HG02884 (cell line): ENCODE measurements at regions not wholly inside any gene's neighbourhood (a gene's known extent, or its start where the extent isn't known, plus 50 kb on each side); places are given as distances from the start of the nearest gene placed in this dataset.
"Not testable (repeated sequence)": the region's sequence is repeated elsewhere in the genome, so short reads cannot be mapped to it uniquely, and the experiment has no call there.

Source experiments
- ATAC-seq: cut with Tn5 transposase; IDR thresholded peaks from one replicate; pipeline ENCODE4 v1.9.1; 2021; ENCODE audit warnings: mild to moderate bottlenecking, moderate library complexity; ENCODE audit not compliant: unreplicated experiment

DNA sequence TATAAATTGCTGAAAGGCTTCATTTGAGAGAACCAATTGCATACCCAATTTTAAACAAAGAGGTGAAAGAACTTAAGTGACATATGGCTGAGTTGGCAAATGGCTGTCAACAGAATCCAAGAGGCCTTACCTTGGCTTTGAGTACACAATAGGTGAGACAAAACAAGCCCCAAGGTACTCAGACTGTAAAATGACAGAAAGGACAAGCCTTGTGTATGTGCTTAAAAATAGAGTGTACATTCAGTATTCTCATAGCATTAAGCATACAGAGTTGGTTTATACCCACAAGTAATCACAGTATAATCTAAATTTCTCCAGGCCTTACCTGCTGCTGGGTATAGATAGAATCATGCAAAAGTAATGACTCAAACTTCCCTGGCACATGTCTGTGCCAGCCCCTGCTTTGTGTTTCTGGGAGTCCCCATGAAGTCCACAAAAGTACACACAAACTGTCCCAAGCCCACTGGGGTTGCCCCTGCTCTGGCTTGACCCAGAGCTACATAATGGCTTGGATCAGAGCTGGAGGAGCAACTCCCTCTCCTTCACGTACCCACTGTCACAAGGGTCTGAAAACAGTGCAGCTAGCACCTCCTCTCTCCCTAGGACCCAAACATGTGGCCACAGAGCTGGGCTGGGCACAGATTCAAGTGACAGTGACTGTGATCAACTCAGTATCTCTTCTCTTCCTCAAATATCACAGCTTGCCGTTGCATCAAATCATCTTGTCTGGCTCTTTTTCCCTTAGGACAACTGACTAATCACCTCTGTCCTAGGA is 250.8 kb downstream of the ENC1 start:
- no peak for ATAC-seq

DNA sequence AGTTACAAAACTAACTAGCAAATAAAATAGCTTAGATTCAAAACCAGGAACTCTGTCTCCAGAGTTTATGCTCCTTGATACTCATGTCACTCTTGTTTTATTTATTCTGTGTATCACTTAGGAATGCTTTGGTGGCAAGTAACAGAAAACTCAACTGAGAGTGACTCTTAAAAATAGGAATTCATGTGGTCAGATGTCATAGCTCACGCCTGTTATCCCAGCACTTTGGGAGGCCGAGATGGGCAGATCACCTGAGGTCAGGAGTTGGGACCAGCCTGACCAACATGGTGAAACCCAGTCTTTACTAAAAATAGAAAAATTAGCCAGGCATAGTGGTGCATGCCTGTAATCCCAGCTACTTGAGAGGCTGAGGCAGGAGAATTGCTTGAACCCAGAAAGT is 252.1 kb downstream of the ENC1 start:
- ATAC-seq: not testable (repeated sequence)

DNA sequence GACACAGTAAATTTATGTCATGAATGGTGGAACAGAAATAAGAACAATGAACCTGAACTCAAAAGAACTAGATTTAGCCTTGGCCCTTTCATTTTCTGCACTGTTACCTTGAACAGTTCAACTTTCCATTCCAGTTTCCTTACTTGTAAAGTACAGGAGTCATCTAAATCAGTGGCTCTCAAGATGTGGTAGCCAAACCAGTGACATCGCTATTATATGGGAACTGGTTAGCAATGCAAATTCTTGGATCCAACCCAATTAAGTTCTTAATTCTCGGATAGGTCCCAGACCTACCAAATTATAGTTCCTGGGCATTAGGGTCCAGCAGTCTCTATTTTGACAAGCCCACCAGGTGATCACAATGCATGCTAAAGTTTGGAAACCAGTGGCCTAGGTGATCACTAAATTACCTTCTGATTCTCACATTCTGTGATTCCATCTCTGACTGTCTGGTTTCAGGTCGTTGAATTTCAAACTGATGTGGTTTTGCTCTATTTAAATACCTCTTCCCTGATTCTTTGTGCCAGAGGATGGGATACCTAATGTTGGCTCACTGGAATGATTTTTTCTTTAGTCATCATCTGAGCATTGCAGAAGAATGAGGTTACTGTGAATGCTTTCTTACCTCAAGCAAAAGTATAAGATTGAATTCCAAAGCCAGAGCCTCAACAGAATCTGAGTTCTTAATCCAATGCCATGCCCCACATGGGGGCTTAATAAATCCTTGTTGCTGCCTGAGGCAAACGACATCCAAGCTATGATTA is 253.8 kb downstream of the ENC1 start:
- ATAC-seq: no peak

DNA sequence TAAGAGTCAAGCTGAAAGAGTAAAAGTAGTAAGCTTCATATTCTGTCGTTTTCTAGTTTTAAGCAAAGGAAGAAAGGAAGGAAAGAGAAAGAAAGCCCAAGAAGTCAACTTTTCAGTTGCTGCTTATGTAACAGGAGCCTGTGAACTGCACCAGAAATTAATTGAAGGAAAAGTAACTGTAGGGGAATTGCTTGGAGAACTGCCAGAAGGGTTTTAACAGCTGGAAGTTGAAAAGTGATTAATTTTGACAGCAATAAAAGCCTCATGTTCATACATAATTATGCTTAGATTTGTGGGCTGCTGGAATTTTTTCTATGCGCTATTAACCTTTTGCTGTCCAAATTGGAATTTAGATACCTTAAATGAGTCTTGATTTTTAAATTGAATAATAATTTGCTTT is 255.7 kb downstream of the ENC1 start:
- ATAC-seq: no peak

DNA sequence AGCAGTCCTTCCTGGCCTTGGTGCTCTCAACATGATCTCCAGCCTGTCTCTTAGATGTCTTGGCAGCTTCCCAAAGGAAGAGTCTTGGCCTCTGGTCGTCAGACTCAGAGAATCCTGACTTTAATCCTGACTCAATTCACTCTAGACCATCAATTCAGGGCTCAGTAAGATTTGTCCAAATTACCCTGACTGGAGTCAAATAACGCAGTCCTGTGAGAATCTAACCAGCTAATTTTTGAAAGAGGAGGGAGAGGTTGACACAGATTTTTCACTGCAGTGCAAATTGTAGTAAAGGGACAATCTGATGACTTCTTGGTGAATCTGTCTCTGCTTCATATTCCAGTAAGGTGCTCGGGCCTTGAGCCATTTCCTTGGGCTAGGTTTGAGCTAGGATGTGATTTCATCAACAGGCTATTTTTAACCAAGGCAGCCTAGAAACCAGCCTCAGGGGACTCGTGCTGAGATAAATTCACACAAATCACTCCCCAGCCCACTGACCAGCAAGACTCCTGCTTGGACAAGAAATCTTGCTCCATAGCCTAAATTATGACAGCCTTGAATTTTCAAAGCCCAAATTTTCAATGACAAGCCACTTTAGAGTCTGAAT is 257.4 kb downstream of the ENC1 start:
- no peak for ATAC-seq

DNA sequence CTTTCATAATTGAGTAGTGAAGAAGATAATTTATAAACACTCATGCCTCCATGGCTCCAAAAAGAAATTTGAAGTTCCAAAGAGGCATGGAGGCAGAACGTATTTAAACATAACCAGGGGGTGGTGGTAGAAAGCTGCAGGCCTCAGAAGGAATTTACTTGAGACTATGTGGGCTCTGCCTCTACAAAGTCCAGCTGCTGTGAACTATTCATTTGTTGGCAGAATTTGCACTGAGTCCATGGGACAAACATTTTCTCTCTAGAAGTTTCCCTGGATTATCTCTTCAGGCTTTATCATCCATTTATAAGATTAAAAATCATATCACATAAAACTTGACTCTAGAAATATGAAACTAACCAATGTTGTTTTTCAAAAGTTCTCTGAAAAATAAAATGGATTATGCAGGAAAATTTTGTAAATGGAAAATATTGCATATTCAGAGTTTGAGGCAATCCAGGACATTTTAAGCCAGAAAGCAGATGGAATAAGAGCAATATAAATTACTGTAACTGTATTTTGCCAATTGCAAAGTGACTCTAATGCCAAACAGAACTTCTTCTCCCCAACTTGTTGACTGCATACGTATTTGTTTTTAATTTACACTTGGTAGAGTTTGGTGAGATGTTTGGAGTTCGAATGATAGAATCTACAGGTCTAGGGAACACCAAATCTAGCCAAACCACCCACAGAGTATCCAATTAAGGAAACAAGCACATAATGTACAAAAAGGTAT is 258.2 kb downstream of the ENC1 start:
- ATAC-seq: no peak

DNA sequence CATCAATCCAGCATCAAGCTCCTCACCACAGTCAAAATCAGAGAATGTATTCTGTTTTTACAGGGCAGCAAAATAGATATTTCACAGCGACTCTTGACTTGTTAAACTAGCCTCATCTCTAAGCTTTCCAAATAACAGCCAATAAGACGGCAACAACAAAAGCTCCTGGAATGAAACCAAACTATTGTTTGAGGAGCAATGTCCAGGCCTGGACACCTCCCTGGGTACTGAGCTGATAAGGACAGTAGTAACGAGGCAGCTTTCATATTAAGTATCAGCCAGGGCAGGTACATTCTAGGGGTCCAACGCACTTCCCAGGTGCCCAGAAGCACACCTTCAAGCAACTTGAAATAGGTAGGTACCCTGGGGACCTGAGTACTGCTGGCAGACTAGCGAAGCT is 260.3 kb downstream of the ENC1 start:
- ATAC-seq: no peak

DNA sequence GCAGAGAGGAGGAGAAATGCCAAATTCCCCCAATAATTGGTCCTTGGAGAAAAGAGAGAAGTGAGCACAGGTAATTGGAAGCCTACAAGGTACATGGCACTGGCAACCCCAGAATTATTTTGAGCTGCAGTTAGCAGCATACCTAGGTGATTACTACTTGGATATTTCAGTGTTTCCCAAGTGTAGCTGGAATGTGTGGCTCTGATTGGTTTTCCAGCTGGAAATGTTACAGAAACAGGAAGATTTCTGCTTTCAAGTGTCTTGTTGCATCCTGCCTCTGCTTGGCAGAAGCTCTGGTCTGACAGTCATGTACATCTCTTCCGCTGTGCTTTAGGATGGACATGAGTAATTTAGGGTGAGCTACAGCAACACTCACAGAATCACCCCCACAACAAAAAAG is 262.1 kb downstream of the ENC1 start:
- no peak for ATAC-seq

DNA sequence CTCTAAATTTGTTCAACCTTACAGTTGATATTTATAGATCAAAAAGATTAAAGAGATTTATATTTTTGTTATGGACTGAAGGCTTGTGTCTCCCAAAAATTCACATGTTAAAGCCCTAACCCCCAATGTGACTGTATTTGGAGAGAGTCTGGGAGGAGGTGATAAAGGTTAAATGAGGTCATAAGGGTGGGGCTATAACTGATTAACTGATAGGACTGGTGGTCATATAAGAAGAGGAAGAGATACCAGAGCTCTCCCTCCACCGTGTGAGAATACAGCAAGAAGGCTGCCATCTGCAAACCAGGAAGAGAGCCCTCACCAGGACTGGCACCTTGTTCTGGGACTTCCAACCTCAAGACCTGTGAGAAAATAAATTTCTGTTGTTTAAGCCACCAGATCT is 264.3 kb downstream of the ENC1 start:
- ATAC-seq: no peak

DNA sequence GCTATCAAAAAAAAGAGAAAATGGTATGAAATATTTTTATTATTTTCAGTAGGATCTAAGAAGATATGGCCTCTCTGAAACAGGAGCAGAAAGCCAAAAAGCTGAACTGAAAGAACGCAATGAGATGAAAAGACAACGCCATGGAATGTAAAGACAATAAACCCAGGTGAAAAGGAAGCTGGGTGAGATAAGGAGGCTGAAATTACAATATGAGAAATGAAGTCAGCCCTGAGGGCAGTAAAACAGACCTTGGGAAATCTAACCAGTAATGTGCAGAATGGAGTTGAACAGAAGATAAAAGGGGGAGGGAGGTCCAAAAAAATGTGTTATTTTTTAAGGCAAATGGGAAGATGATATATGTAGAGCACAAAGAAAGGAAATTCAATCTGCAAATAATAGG is 265.3 kb downstream of the ENC1 start:
- ATAC-seq: no peak

DNA sequence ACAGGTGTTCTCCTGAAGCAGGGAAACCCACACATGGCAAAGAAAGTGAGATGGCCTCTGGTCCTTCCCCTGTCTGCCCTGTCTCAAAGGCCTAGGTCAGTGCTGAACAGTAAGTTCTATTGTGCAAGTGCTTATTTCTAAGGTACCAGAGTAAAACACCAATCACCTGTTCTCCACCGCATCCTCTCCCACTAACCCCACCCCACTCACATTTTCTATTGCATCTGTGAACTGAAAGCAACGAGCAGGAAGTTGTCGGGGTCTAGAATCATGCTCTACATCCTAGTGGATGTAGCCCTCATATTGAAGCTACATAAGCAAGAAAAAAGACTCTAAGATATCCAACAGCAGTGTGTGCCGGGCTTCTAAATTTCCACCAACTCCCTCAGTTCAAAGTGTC is 265.9 kb downstream of the ENC1 start:
- ATAC-seq: no peak

DNA sequence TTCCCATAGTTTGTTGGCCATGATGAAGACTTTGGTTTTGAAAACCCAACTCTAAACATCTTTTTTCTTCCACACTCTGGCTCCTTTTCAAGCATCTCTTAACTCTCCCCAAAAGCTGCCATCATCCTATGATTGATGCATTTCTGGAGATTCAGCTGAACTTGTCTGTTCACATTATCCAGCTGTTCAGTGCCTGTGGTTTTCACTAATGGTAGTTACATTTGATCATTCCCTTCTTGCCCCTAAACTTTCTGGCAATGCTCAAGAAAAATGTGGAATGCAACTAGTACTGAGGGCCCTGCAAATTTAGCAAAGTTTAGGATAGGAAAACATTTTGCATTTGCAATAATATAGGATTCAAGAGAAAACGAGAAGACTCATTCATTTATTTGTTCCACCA is 267.5 kb downstream of the ENC1 start:
- no peak for ATAC-seq

DNA sequence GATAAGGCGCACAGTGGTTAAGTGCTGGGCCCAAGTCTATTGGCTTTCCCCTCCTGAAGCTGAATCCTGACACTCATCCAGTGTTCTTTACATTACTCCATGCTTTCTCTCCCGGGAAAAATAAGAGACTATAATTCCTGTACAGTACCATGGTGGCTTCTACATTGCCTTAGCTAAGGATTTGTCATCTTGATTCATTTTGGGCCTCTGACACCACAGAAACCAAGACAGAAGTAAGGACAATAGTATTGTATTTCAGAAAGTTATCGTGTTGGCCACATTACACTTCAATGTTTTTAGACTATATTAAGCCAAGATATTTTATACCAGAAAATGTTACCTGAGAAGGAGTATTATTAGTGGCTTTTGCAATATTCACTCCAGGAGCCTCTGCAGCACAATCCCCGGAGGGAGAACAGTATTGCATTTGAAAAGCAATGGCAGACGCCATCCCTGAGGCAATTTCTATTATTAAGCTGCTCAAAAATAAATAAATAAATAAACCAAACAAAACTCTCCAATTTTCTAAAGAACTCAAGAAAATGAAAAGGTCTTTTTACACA is 267.9 kb downstream of the ENC1 start:
- no peak for ATAC-seq

DNA sequence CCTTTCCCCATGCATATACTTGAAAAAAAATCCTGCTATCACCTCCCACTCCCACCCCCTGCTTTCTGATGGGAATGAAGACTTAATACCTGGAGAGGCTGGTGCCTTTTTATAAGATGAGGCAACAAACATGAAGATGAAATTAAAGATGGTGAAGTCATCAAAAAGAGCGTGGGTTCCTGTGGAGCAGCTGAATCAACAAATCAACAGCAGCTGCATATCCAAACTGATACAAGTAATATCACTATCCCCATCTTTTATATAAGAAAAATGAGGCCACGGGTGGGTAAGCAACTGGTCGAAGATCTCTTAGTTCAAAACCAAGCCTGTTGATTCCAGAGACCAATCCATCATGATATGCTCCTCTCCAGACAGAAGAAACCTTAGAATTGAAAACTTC is 268.5 kb downstream of the ENC1 start:
- ATAC-seq: no peak

DNA sequence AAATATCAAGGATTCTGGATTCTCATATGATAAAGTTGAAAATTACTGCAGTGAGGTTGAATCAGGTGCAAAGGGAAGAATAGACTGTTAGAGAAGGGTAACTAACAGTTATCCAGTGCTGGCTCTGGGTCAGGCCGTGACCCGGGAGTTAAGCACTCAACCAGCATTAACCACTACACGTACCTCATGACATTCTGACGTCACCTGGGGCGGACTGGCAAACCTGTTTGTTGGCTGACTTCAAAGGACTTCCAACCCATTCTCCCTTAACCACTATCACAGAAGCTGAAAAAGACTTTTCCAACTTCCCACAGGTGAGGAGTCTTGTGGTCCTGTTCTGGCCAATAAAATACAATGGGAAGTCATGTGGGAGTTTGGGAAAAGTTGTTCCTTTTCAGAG is 268.9 kb downstream of the ENC1 start:
- no peak for ATAC-seq

DNA sequence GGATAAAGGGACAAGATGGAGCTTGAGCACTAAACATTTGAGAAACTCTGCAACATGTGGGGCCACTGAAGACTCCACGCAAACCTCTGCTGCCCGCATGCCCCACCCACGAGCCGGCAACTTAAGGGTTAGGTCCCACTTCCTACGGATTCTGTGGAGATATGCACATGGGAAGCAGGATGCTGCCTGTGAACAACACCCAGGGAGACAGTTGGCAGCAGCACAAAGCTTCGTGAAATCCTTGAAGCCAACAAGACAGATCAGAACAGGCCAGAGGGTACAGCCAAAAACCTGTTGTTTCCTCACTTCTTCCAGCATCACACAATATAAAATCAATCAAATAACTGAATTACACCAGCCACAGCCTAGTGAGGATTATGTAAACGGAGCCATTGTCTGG is 270.4 kb downstream of the ENC1 start:
- no peak for ATAC-seq

DNA sequence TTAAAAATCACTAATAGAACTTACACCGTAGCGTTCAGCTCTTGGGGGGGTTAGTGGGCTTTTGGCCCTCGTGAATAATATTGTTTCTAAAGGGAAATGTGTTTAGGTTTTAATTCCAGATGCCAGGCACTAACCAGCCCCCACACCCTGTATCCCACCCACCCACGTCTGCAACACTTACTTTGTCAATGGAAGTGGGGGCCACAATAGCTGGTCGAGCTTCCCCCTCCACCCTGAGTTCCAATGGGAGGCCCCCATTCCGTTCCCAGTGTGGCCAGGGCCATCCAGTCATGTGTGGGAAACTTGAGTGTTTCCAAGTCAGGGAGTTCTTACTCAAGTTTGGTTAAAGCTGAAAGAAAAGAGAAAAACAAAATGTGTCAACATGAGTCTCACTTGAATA is 271.4 kb downstream of the ENC1 start:
- no peak for ATAC-seq

DNA sequence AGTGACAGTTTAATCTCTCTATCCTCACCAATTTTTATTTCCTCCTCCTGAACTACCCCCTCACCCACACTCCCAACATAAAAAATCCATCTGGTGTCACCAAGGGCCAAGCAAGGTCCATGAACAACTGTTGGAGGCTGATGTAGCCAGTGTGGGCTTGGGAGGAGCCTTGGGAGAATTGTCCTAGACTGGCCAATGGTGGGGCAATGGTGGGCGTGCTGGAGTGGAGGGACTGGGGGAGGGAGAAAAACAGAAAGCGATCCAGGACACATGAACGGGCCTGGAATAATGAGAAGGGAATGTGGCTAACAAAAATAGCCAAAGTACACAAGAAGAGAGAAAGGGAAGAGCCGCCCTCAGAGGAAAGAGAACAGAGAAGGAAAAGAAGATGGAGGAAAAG is 272.6 kb downstream of the ENC1 start:
- ATAC-seq: no peak

DNA sequence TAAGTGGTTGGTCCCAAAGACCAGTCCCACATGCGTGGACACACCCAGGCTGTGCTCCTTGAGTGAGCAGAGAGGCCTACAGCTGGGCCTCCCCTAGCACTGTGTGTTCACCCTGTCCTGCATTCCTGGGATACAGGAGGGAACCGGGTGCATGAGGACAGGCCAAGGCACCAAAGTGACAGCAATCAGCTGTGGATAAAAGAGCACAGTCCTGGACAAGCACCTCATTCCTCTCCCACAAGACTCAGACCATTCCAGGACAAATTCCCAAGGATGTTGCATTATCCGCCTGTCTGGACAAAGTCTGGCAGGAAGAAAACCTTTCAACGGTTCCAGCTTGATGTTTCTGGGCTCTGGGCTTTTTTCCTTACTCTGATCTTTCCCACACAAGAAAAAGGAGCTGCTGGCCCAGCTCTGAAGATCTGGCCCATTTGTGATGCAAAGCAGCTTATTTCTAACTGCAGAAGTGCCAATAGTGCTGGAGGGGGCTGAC is 273.2 kb downstream of the ENC1 start:
- ATAC-seq: no peak

DNA sequence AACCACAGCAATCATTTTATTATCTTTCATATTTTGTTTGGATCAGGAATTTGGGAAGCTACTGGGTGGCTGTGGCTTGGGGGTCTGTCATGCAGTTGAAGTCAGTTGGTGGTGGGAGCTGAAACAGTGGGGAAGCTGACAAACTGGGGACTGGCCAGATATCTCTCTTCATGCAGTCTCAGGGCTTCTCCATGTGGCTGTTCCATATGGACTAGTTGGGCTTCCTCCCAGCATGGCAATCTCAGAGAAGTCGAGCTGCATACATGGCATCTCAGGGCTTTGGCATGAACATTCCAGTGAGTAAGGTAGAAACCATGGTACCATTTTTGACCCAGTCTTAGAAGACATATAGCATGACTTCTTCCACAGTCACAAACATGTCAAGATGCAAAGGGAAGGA is 274.8 kb downstream of the ENC1 start:
- no peak for ATAC-seq

DNA sequence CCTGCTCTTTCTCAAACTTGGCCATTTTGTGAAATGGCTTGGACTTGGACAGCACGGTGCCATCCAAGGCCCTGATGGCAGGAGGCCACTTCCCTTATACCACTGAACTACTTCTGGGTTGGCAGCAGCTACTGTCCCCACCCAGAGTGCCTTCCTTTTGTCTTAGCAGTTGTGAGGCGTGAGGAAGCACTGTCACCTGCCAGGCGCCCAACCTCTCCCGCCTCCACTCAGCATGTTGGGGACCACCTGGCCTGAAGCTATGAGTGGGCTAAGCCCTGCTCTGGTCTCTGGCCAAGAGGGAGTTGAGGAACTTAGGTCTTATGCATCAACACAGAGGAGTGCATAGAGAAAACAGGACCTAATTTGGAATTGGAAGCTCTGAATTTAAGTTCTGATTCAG is 276.0 kb downstream of the ENC1 start:
- no peak for ATAC-seq
